CD4-positive, CD25-positive, alpha-beta regulatory T cell (primary cell): ENCODE measurements at regions not wholly inside any gene's neighbourhood (a gene's known extent, or its start where the extent isn't known, plus 50 kb on each side); places are given as distances from the start of the nearest gene placed in this dataset.

ENCODE experiments used
- ATAC-seq, 2 donors: fragments of 150-1000 bp; cut with Tn5 transposase; one replicate each; pipeline ENCODE4 v1.10.0; 2021; ENCODE audit warnings: low read depth in 2 of 2, moderate number of reproducible peaks in 2 of 2, moderate library complexity in 1 of 2
- DNase-seq, 3 donors: peaks; one replicate each; pipeline versions ENCODE4 v3.0.0 to v3.0.0-alpha.2; 2012 to 2022; ENCODE audit warnings: mixed read lengths in 1 of 3
- H3K27ac ChIP-seq: one replicate; pipeline ENCODE4 v1.7.0; 2013; ENCODE audit warnings: mild to moderate bottlenecking, low read length; ENCODE audit not compliant: insufficient read depth, poor library complexity, severe bottlenecking
- H3K27me3 ChIP-seq: one replicate; pipeline ENCODE4 v1.7.0; 2013; ENCODE audit warnings: low read length; ENCODE audit not compliant: control insufficient read depth, insufficient read depth
- H3K36me3 ChIP-seq: one replicate; pipeline ENCODE4 v1.7.0; 2013; ENCODE audit warnings: mild to moderate bottlenecking, low read length, moderate library complexity; ENCODE audit not compliant: control insufficient read depth, insufficient read depth
- H3K4me1 ChIP-seq: 2 replicates; pipeline ENCODE4 v1.7.0; 2013; ENCODE audit warnings: mild to moderate bottlenecking, low read length; ENCODE audit not compliant: insufficient read depth, control insufficient read depth, poor library complexity, severe bottlenecking
- H3K4me3 ChIP-seq: one replicate; pipeline ENCODE4 v1.7.0; 2013; ENCODE audit warnings: low read depth, mild to moderate bottlenecking, low read length, moderate library complexity
- H3K9me3 ChIP-seq, 2 experiments: 1 replicate in 1 of 2; 2 replicates in 1 of 2; pipeline ENCODE4 v1.7.0; 2013; ENCODE audit warnings: low read length in 2 of 2, mild to moderate bottlenecking in 1 of 2, moderate library complexity in 1 of 2; ENCODE audit not compliant: control insufficient read depth in 2 of 2
- H3K27ac Mint-ChIP-seq, 3 donors: one replicate each; pipeline ENCODE4 v1.8.0; 2020 to 2022; ENCODE audit warnings: mild to moderate bottlenecking in 3 of 3, mixed read lengths in 3 of 3, moderate library complexity in 2 of 3
- H3K27me3 Mint-ChIP-seq: one replicate; pipeline ENCODE4 v1.8.0; 2022; ENCODE audit warnings: mild to moderate bottlenecking, mixed read lengths
- H3K36me3 Mint-ChIP-seq: one replicate; pipeline ENCODE4 v1.8.0; 2020; ENCODE audit warnings: mixed read lengths
- H3K4me1 Mint-ChIP-seq, 4 donors: one replicate each; pipeline ENCODE4 v1.8.0; 2020 to 2022; ENCODE audit warnings: mixed read lengths in 4 of 4, mild to moderate bottlenecking in 1 of 4
- H3K4me3 Mint-ChIP-seq, 4 donors: one replicate each; pipeline ENCODE4 v1.8.0; 2020 to 2022; ENCODE audit warnings: mild to moderate bottlenecking in 4 of 4, mixed read lengths in 4 of 4, moderate library complexity in 3 of 4
- H3K9me3 Mint-ChIP-seq, 7 donors: one replicate each; pipeline ENCODE4 v1.8.0; 2020 to 2022; ENCODE audit warnings: mixed read lengths in 7 of 7, mild to moderate bottlenecking in 3 of 7, moderate library complexity in 2 of 7

DNA sequence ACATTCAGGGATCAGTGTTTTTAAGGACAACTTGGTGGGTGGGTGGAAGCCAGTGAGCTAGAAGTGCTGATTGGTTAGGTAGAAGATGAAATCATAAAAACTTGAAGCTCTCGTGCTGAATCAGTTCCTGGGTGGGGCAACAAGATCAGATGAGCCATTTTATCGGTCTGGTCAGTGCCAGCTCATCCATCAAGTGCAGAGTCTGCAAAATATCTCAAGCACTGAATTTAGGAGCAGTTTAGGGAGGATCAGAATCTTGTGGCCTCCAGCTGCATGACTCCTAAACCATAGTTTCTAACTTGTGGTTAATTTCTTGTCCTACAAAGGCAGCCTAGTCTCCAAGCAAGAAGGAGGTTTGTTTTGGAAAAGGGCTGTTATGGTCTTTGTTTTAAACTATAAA lies 166.4 kb downstream of the FAM170A start:
- no peaks in the 10 kb centered on the region for H3K36me3 Mint-ChIP-seq
- Histone ChIP-seq H3K27ac (no peak overlapping the region), H3K36me3 (no peaks in the 10 kb centered on the region), H3K4me3 (no peak overlapping the region), H3K27me3 (no peaks in the 10 kb centered on the region), H3K9me3 (no peaks in the 10 kb centered on the region), H3K4me1 (no peaks in the 10 kb centered on the region)
- H3K27ac Mint-ChIP-seq, result no peak overlapping the region
- H3K9me3 Mint-ChIP-seq, result peaks cover 0 to 9% (median 3%) of the 10 kb centered on the region in 7 donors
- ATAC-seq (no peak), DNase-seq (no peak)
- no peak overlapping the region for H3K4me3 Mint-ChIP-seq
- no peaks in the 10 kb centered on the region for H3K27me3 Mint-ChIP-seq
- no peaks in the 10 kb centered on the region for H3K4me1 Mint-ChIP-seq

DNA sequence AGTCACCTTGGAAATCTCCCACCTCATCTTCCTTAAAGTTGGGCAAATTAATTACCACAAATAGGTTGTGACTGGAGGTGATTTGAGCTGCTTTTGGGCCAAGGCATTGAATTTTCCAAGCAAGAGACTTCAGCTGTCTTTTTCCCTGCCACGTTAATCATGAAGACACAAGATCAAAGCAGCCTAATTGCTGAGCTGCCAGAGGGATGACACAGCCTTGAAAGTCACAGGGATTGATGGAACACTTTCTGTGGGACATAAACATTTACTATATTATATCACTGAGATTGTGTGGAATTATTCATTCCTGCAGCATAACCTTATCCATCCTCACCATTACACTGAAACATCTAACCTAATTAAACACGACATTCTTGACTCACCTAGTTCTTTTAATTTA lies 172.2 kb downstream of the FAM170A start:
- Histone ChIP-seq H3K36me3 (no peaks in the 10 kb centered on the region), H3K27me3 (no peaks in the 10 kb centered on the region), H3K4me1 (no peaks in the 10 kb centered on the region), H3K4me3 (no peak overlapping the region), H3K27ac (no peak overlapping the region), H3K9me3 (no peaks in the 10 kb centered on the region)
- H3K4me1 Mint-ChIP-seq, result no peaks in the 10 kb centered on the region
- no peaks in the 10 kb centered on the region for H3K36me3 Mint-ChIP-seq
- ATAC-seq (no peak), DNase-seq (no peak)
- no peaks in the 10 kb centered on the region for H3K27me3 Mint-ChIP-seq
- H3K4me3 Mint-ChIP-seq, result no peak overlapping the region
- H3K9me3 Mint-ChIP-seq, result peaks cover 0 to 25% (median 6%) of the 10 kb centered on the region in 7 donors
- H3K27ac Mint-ChIP-seq, result no peak overlapping the region

DNA sequence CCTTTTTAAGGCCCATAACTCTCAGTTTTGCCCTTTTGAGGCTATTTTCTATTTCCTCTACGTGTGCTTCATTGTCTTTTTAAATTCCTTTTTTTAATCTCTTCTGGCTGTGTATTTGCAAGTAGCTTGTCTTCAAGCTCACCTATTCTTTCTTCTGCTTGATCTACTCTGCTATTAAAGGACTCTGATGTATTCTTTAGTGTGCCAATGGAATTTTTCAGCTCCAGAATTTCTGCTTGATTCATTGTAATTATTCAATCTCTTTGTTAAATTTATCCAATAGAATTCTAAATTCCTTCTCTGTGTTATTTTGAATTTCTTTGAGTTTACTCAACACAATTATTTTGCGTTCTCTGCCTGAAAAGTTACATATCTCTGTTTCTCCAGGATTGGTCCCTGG lies 178.7 kb downstream of the FAM170A start:
- Mint-ChIP-seq H3K36me3 (no peaks in the 10 kb centered on the region), H3K4me1 (no peaks in the 10 kb centered on the region), H3K27me3 (no peaks in the 10 kb centered on the region), H3K9me3 (peaks cover 3 to 28% (median 7%) of the 10 kb centered on the region in 7 donors), H3K27ac (no peak overlapping the region), H3K4me3 (no peak overlapping the region)
- no peaks in the 10 kb centered on the region for H3K36me3 ChIP-seq
- ATAC-seq (no peak), DNase-seq (no peak)
- peaks cover 0 to 4% of the 10 kb centered on the region in 2 experiments for H3K9me3 ChIP-seq
- no peak overlapping the region for H3K27ac ChIP-seq
- H3K27me3 ChIP-seq, result no peaks in the 10 kb centered on the region
- H3K4me3 ChIP-seq, result no peak overlapping the region
- H3K4me1 ChIP-seq, result no peaks in the 10 kb centered on the region

DNA sequence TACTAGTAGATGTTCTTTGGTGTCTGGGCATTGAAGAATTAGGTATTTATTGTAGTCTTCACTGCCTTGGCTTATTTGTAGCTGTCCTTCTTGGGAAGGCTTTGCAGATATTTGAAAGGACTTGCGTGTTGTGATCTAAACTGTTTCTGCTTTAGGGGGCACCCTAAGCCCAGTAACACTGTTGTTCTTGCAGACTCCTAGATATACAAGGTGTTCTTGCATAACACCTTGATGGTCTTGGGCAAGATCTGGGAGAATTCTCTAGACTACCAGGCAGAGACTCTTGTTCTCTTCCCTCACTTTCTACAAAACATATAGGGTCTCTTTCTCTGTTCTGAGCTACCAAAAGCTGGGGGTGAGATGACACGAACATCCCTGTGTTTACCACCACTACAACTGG lies 179.1 kb downstream of the FAM170A start:
- Histone ChIP-seq H3K27me3 (no peaks in the 10 kb centered on the region), H3K36me3 (no peaks in the 10 kb centered on the region), H3K27ac (no peak overlapping the region), H3K4me3 (no peak overlapping the region), H3K4me1 (no peaks in the 10 kb centered on the region), H3K9me3 (peaks cover 0 to 4% of the 10 kb centered on the region in 2 experiments)
- no peak for ATAC-seq
- H3K36me3 Mint-ChIP-seq, result no peaks in the 10 kb centered on the region
- H3K27ac Mint-ChIP-seq, result no peak overlapping the region
- peaks cover 3 to 23% (median 7%) of the 10 kb centered on the region in 7 donors for H3K9me3 Mint-ChIP-seq
- no peaks in the 10 kb centered on the region for H3K4me1 Mint-ChIP-seq
- no peak overlapping the region for H3K4me3 Mint-ChIP-seq
- no peak for DNase-seq
- H3K27me3 Mint-ChIP-seq, result no peaks in the 10 kb centered on the region

DNA sequence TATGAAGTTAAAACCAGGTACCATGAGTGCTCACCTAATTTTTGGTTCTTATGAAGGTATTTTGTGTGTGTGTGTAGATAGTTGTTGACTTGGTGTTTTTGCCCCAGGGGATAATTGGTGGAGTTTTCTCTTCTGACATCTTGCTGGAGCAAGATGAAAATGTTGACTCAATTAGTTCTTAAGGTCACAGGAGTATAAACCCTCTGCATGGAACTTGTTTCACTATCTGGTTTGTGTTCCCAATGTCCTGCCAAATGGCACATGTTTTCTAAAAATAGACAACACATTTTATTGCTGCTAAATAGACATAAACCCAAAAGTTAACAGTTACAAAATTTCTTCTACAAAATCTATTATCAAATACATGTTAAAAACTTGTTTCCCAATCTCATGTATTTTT lies 180.9 kb downstream of the FAM170A start:
- H3K9me3 ChIP-seq, result peaks cover 0 to 4% of the 10 kb centered on the region in 2 experiments
- no peak for ATAC-seq
- Mint-ChIP-seq H3K27me3 (no peaks in the 10 kb centered on the region), H3K4me1 (no peaks in the 10 kb centered on the region), H3K36me3 (no peaks in the 10 kb centered on the region), H3K9me3 (peaks cover 3 to 23% (median 7%) of the 10 kb centered on the region in 7 donors), H3K27ac (no peak overlapping the region), H3K4me3 (no peak overlapping the region)
- H3K4me3 ChIP-seq, result no peak overlapping the region
- H3K27me3 ChIP-seq, result no peaks in the 10 kb centered on the region
- H3K36me3 ChIP-seq, result no peaks in the 10 kb centered on the region
- H3K27ac ChIP-seq, result no peak overlapping the region
- DNase-seq, result no peak
- no peaks in the 10 kb centered on the region for H3K4me1 ChIP-seq

DNA sequence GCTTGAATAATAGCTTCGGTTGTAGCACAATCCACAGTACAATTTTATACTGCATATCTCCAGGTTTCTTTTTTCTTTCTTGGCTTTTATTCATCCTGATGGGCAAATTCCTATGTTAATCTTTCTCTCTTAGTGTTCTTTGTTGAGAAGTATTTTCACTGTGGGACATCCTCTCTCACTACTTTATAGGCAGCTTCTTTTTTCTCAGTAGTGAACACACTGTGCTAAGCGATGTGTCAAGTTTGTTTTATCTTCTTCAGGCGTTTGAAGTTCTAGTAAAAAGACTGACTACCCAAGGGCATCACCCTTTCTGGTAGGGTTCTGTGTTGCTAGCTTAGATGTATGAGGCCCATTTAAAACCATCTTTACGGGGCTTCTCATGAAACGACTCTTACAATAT lies 182.1 kb downstream of the FAM170A start:
- Histone ChIP-seq H3K9me3 (peaks cover 0 to 4% of the 10 kb centered on the region in 2 experiments), H3K36me3 (no peaks in the 10 kb centered on the region), H3K27ac (no peak overlapping the region), H3K4me3 (no peak overlapping the region), H3K27me3 (no peaks in the 10 kb centered on the region), H3K4me1 (no peaks in the 10 kb centered on the region)
- no peaks in the 10 kb centered on the region for H3K4me1 Mint-ChIP-seq
- ATAC-seq (no peak), DNase-seq (no peak)
- peaks cover 3 to 16% (median 4%) of the 10 kb centered on the region in 7 donors for H3K9me3 Mint-ChIP-seq
- H3K27ac Mint-ChIP-seq, result no peak overlapping the region
- H3K4me3 Mint-ChIP-seq, result no peak overlapping the region
- H3K27me3 Mint-ChIP-seq, result no peaks in the 10 kb centered on the region
- no peaks in the 10 kb centered on the region for H3K36me3 Mint-ChIP-seq

DNA sequence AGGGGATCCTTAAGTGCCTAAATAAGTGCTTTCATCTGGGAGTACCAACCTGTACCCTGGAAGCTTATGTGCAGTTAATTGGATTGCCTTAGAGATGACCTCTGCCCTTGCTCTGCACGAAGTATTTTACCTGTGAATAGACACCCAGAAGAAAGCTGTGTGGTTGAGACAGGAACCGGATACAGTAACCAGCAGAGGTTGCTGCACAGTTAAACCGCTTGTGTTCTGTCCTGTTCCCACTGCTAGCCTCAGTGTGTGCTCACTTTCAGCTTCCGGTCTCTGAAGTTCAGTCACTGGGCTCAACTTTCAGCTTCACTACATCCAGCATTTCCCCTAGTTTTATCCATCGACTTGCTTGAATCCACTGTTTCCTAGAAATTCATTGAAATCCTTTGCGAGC lies 185.3 kb downstream of the FAM170A start:
- Histone ChIP-seq H3K9me3 (no peaks in the 10 kb centered on the region), H3K4me1 (no peaks in the 10 kb centered on the region), H3K27ac (no peak overlapping the region), H3K27me3 (no peaks in the 10 kb centered on the region), H3K36me3 (no peaks in the 10 kb centered on the region), H3K4me3 (no peak overlapping the region)
- DNase-seq (no peak), ATAC-seq (no peak)
- Mint-ChIP-seq H3K4me3 (no peak overlapping the region), H3K27me3 (no peaks in the 10 kb centered on the region), H3K9me3 (peaks cover 2 to 16% (median 3%) of the 10 kb centered on the region in 7 donors), H3K4me1 (no peaks in the 10 kb centered on the region), H3K36me3 (no peaks in the 10 kb centered on the region), H3K27ac (no peak overlapping the region)

DNA sequence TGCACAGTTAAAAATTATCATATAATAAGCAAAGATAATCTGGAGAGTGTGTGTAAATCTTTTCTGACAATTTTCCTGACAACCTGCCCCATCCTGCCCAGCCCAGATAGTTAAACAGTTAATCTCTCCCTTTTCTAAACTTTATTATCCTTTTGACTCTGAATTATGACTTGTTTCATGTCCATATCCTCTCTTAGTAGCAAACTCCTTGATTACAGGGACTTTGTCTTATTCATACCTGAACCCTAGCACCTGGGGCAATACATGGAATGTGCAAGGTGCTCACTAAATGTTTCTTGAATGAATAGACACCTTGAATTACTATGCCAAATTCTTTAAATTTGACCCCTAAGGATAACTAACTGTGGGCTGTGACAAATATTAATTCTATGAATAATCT lies 186.7 kb downstream of the FAM170A start:
- Mint-ChIP-seq H3K4me1 (no peaks in the 10 kb centered on the region), H3K9me3 (peaks cover 0 to 16% (median 3%) of the 10 kb centered on the region in 7 donors)

More for the DNA sequence above, 186.7 kb downstream of the FAM170A start:
- DNase-seq (no peak), ATAC-seq (no peak)
- Histone ChIP-seq H3K4me1 (no peaks in the 10 kb centered on the region), H3K4me3 (no peak overlapping the region), H3K27ac (no peak overlapping the region), H3K9me3 (no peaks in the 10 kb centered on the region), H3K27me3 (no peaks in the 10 kb centered on the region), H3K36me3 (no peaks in the 10 kb centered on the region)
- Mint-ChIP-seq H3K27me3 (no peaks in the 10 kb centered on the region), H3K27ac (no peak overlapping the region), H3K36me3 (no peaks in the 10 kb centered on the region), H3K4me3 (no peak overlapping the region)
